GM12892 (cell line): ENCODE measurements at regions not wholly inside any gene's neighbourhood (a gene's known extent, or its start where the extent isn't known, plus 50 kb on each side); places are given as distances from the start of the nearest gene placed in this dataset.

ENCODE experiments used
- POLR2A ChIP-seq: IDR thresholded peaks from 2 replicates; pipeline ENCODE4 v1.6.1; 2011; ENCODE audit warnings: low read depth, low read length, control low read depth
- POLR2AphosphoS5 ChIP-seq: IDR thresholded peaks from 2 replicates; pipeline ENCODE4 v1.6.1; 2011; ENCODE audit warnings: low read depth, low read length, control low read depth

GRCh38 chr6:40285996-40286395, 301.2 kb downstream of the LRFN2 start:
- TF ChIP-seq POLR2AphosphoS5 (no peak), POLR2A (no peak)
